ENCODE measurements at regions not wholly inside any gene's neighbourhood (a gene's known extent, or its start where the extent isn't known, plus 50 kb on each side); places are given as distances from the start of the nearest gene placed in this dataset.
"Not testable (repeated sequence)": the region's sequence is repeated elsewhere in the genome, so short reads cannot be mapped to it uniquely, and the experiment has no call there.

DNA sequence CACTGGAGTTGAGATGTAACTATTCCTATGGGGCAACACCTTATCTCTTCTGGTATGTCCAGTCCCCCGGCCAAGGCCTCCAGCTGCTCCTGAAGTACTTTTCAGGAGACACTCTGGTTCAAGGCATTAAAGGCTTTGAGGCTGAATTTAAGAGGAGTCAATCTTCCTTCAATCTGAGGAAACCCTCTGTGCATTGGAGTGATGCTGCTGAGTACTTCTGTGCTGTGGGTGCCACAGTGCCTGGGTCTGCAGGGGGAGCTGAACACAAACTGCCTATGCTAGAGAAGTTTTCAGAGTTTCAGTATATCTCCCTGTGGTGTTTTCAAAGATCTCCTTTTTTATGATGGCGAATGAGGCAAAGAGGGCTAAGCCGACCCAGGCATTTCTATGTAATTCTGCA lies 179.2 kb upstream of the OR4E1 start (continued):
- TF ChIP-seq ZSCAN30 (CRISPR knock-in tag; IDR thresholded peaks at IDR 0.05) (no peak), FOXK2 (IDR thresholded peaks at IDR 0.05) (no peak), ZKSCAN8 (CRISPR knock-in tag; IDR thresholded peaks at IDR 0.05; ENCODE audit: borderline replicate concordance) (no peak), SMAD1 (CRISPR knock-in tag; IDR thresholded peaks at IDR 0.05; ENCODE audit: borderline replicate concordance, low read depth) (no peak), ZNF879 (CRISPR knock-in tag; IDR thresholded peaks at IDR 0.05) (no peak), PTBP1 (IDR thresholded peaks at IDR 0.05; ENCODE audit: low read depth, low read length, poor library complexity, severe bottlenecking) (no peak)

DNA sequence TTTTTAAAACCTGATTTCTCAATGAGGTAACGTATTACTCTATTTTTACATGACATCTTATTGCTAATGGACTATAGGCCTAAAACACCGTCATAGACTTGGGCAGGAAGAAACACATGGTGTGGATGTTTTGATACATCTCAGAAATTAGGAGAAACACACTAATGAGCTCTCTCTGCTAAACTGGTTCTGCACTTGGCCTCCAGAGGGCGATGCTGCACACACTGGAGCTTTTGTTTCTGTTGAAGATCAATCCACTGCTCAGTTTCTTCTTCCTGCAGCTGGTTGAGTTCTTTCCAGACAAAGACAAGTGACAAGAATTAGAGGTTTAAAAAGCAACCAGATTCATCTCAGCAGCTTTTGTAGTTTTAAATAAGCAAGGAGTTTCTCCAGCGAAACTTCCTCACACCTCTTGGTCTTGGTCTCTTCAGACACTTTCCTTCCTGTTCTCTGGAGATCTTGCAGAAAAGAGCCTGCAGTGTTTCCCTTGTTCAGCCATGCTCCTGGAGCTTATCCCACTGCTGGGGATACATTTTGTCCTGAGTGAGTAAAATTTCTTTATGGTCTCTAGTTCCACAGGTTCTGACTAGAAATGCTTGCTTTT lies 178.5 kb upstream of the OR4E1 start:
- TF ChIP-seq ZBTB20 (CRISPR knock-in tag; IDR thresholded peaks at IDR 0.05; ENCODE audit: borderline replicate concordance, low read depth) (no peak), MIXL1 (CRISPR knock-in tag; IDR thresholded peaks at IDR 0.05) (peak; percentile 38; the same call in 1 of the 2 replicates), ZSCAN9 (CRISPR knock-in tag; IDR thresholded peaks at IDR 0.05; ENCODE audit: borderline replicate concordance) (no peak), SMARCC2 (IDR thresholded peaks at IDR 0.05) (no peak), GATAD2A (CRISPR knock-in tag; IDR thresholded peaks at IDR 0.05) (0 out of 2 replicates have a peak, but pooled peaks have one; percentile 10), BHLHE40 (IDR thresholded peaks at IDR 0.05; ENCODE audit: low read length) (no peak), JDP2 (CRISPR knock-in tag; IDR thresholded peaks at IDR 0.05; ENCODE audit: borderline replicate concordance) (no peak), SP1 (IDR thresholded peaks at IDR 0.05) (no peak), SP1 (CRISPR knock-in tag; IDR thresholded peaks at IDR 0.05) (no peak)
- TF ChIP-seq, protein P1, sequence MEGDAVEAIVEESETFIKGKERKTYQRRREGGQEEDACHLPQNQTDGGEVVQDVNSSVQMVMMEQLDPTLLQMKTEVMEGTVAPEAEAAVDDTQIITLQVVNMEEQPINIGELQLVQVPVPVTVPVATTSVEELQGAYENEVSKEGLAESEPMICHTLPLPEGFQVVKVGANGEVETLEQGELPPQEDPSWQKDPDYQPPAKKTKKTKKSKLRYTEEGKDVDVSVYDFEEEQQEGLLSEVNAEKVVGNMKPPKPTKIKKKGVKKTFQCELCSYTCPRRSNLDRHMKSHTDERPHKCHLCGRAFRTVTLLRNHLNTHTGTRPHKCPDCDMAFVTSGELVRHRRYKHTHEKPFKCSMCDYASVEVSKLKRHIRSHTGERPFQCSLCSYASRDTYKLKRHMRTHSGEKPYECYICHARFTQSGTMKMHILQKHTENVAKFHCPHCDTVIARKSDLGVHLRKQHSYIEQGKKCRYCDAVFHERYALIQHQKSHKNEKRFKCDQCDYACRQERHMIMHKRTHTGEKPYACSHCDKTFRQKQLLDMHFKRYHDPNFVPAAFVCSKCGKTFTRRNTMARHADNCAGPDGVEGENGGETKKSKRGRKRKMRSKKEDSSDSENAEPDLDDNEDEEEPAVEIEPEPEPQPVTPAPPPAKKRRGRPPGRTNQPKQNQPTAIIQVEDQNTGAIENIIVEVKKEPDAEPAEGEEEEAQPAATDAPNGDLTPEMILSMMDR (CRISPR knock-in tag; IDR thresholded peaks at IDR 0.05): peak; percentile 64
- ChIA-PET POLR2A (no interaction called here), CTCF (ENCODE audit: low intra/inter-chr PET ratio, low total read pairs) (no interaction called here)
- H3K36me3 ChIP-seq (replicated peaks in 1 of 2; ENCODE audit: control insufficient read depth in 1 of 2, insufficient read depth in 2 of 2, low read length in 2 of 2): no peaks in the 10 kb centered on the region
- H3K4me1 ChIP-seq (ENCODE audit: insufficient read depth, low read length): no peaks in the 10 kb centered on the region
- no peak overlapping the region for H3K27ac ChIP-seq (ENCODE audit: extremely low read length, insufficient read depth, low read length)
- H4K20me1 ChIP-seq (ENCODE audit: insufficient read depth, low read length): no peaks in the 10 kb centered on the region
- H3K27me3 ChIP-seq (ENCODE audit: control insufficient read depth in 1 of 2, insufficient read depth in 2 of 2, low read length in 2 of 2): 0 out of 5 replicates have a peak, but pooled peaks cover 0 to 3% of the 10 kb centered on the region in 2 experiments
- BruUV-seq (replicated peaks): no TSS peak
- FAIRE-seq (peak; percentile 98), DNase-seq (ENCODE audit: low spot score) (peak; percentile 47), ATAC-seq (peak; percentile 89)
- no peak overlapping the region for H3K9ac ChIP-seq (ENCODE audit: insufficient read depth, low read depth, low read length)
- in situ Hi-C loops (cut with HindIII; ENCODE audit: extremely low pct_ligation_motif_present, low pct_unique_long_range_greater_than_20kb) (no loop called here), intact Hi-C loops (cut with micrococcal nuclease; ENCODE audit: unreplicated experiment) (loop anchor here (2.0 kb wide), 1 partner anchor 15 kb away; no protein-coding TSS in a partner anchor)
- H2AFZ ChIP-seq (ENCODE audit: low read length): no peak overlapping the region
- 2% methylated on average over 4 of the region's 4 CpGs for WGBS (ENCODE audit: low lambda C conversion rate)
- H3K4me2 ChIP-seq (ENCODE audit: low read depth, low read length): no peak overlapping the region
- H3K79me2 ChIP-seq (ENCODE audit: insufficient read depth, low read length): no peaks in the 10 kb centered on the region
- no peak overlapping the region for H3K4me3 ChIP-seq (replicated peaks in 1 of 3; ENCODE audit: insufficient read depth in 1 of 3, low read depth in 2 of 3, low read length in 3 of 3)
- no peaks in the 10 kb centered on the region for H3K9me3 ChIP-seq (ENCODE audit: low read length)

DNA sequence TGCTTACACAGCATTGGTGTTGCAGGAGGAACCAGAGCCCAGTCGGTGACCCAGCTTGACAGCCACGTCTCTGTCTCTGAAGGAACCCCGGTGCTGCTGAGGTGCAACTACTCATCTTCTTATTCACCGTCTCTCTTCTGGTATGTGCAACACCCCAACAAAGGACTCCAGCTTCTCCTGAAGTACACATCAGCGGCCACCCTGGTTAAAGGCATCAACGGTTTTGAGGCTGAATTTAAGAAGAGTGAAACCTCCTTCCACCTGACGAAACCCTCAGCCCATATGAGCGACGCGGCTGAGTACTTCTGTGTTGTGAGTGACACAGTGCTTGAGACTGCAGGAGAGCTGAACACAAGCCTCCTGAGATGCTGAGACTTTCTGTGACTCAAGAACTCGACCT lies 173.3 kb upstream of the OR4E1 start:
- H3K36me3 ChIP-seq (replicated peaks in 1 of 2; ENCODE audit: control insufficient read depth in 1 of 2, insufficient read depth in 2 of 2, low read length in 2 of 2): not testable (repeated sequence)

More for the DNA sequence above, 173.3 kb upstream of the OR4E1 start:
- ATAC-seq; intact Hi-C loops (cut with micrococcal nuclease; ENCODE audit: unreplicated experiment); H4K20me1 ChIP-seq (ENCODE audit: insufficient read depth, low read length); H3K79me2 ChIP-seq (ENCODE audit: insufficient read depth, low read length); H3K27me3 ChIP-seq (ENCODE audit: control insufficient read depth in 1 of 2, insufficient read depth in 2 of 2, low read length in 2 of 2); H3K9ac ChIP-seq (ENCODE audit: insufficient read depth, low read depth, low read length); H3K27ac ChIP-seq (ENCODE audit: extremely low read length, insufficient read depth, low read length); H3K4me1 ChIP-seq (ENCODE audit: insufficient read depth, low read length); H3K4me2 ChIP-seq (ENCODE audit: low read depth, low read length); BruUV-seq (replicated peaks); FAIRE-seq; POLR2A ChIA-PET; CTCF ChIA-PET (ENCODE audit: low intra/inter-chr PET ratio, low total read pairs); H3K4me3 ChIP-seq (replicated peaks in 1 of 3; ENCODE audit: insufficient read depth in 1 of 3, low read depth in 2 of 3, low read length in 3 of 3); in situ Hi-C loops (cut with HindIII; ENCODE audit: extremely low pct_ligation_motif_present, low pct_unique_long_range_greater_than_20kb); DNase-seq (ENCODE audit: low spot score); H2AFZ ChIP-seq (ENCODE audit: low read length); H3K9me3 ChIP-seq (ENCODE audit: low read length): not testable (repeated sequence)
- 17% methylated on average over 11 of the region's 11 CpGs for WGBS (ENCODE audit: low lambda C conversion rate)

Measured in HepG2 (cell line).